H1 (cell line): ENCODE measurements at regions not wholly inside any gene's neighbourhood (a gene's known extent, or its start where the extent isn't known, plus 50 kb on each side); places are given as distances from the start of the nearest gene placed in this dataset.

Experiments
- BCL11A ChIP-seq, 2 experiments: IDR thresholded peaks; one replicate each; pipeline ENCODE4 v1.6.1; 2011; ENCODE audit warnings: low read depth in 2 of 2, low read length in 2 of 2, mild to moderate bottlenecking in 2 of 2
- CBX8 ChIP-seq: fragments of 300-800, 300-1000 bp; sonication (generic); IDR thresholded peaks from 2 replicates; pipeline ENCODE4 v1.7.1; 2016; ENCODE audit warnings: low read depth, low read length, borderline replicate concordance
- JUND ChIP-seq: IDR thresholded peaks from 2 replicates; pipeline ENCODE4 v1.6.1; 2011; ENCODE audit warnings: mild to moderate bottlenecking, improper control_type of control experiment, low read length
- KDM5A ChIP-seq: fragments of 200-600 bp; IDR thresholded peaks from 2 replicates; pipeline ENCODE4 v1.7.1; 2012; ENCODE audit warnings: mild to moderate bottlenecking, low read length, inconsistent platforms, mixed read lengths
- SUZ12 ChIP-seq: fragments of 200-600 bp; sonication (generic); IDR thresholded peaks from 2 replicates; pipeline ENCODE4 v1.6.1; 2012; ENCODE audit warnings: mild to moderate bottlenecking, inconsistent platforms, low read length, moderate library complexity, mixed read lengths
- TF ChIP-seq, protein P1 (sequence below): fragments of 300-600 bp; sonication (generic); IDR thresholded peaks from 2 replicates; pipeline ENCODE4 v1.7.1; 2012; ENCODE audit warnings: low read length, moderate library complexity, mild to moderate bottlenecking, inconsistent platforms; ENCODE audit not compliant: insufficient replicate concordance

DNA sequence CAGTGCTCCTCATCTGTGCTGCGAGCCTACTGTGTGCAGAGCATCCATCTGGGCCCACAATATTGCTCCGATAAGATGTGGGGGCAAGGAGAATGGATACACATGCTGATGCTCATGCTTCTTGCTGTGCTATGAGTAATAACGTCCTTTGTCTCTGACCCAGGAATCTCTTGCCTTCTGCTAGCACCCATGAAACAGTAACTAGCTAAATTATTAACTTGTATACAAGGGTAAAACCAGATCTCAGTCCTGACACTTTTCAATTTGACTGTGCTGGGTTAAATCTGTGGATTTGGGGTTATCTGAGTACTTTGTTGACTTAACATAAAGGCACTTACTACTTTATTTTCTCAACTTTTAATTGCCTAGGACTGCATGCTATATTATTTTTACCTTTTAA is 357.6 kb downstream of the SLC4A3 start (continued):
- TF ChIP-seq, protein P1, sequence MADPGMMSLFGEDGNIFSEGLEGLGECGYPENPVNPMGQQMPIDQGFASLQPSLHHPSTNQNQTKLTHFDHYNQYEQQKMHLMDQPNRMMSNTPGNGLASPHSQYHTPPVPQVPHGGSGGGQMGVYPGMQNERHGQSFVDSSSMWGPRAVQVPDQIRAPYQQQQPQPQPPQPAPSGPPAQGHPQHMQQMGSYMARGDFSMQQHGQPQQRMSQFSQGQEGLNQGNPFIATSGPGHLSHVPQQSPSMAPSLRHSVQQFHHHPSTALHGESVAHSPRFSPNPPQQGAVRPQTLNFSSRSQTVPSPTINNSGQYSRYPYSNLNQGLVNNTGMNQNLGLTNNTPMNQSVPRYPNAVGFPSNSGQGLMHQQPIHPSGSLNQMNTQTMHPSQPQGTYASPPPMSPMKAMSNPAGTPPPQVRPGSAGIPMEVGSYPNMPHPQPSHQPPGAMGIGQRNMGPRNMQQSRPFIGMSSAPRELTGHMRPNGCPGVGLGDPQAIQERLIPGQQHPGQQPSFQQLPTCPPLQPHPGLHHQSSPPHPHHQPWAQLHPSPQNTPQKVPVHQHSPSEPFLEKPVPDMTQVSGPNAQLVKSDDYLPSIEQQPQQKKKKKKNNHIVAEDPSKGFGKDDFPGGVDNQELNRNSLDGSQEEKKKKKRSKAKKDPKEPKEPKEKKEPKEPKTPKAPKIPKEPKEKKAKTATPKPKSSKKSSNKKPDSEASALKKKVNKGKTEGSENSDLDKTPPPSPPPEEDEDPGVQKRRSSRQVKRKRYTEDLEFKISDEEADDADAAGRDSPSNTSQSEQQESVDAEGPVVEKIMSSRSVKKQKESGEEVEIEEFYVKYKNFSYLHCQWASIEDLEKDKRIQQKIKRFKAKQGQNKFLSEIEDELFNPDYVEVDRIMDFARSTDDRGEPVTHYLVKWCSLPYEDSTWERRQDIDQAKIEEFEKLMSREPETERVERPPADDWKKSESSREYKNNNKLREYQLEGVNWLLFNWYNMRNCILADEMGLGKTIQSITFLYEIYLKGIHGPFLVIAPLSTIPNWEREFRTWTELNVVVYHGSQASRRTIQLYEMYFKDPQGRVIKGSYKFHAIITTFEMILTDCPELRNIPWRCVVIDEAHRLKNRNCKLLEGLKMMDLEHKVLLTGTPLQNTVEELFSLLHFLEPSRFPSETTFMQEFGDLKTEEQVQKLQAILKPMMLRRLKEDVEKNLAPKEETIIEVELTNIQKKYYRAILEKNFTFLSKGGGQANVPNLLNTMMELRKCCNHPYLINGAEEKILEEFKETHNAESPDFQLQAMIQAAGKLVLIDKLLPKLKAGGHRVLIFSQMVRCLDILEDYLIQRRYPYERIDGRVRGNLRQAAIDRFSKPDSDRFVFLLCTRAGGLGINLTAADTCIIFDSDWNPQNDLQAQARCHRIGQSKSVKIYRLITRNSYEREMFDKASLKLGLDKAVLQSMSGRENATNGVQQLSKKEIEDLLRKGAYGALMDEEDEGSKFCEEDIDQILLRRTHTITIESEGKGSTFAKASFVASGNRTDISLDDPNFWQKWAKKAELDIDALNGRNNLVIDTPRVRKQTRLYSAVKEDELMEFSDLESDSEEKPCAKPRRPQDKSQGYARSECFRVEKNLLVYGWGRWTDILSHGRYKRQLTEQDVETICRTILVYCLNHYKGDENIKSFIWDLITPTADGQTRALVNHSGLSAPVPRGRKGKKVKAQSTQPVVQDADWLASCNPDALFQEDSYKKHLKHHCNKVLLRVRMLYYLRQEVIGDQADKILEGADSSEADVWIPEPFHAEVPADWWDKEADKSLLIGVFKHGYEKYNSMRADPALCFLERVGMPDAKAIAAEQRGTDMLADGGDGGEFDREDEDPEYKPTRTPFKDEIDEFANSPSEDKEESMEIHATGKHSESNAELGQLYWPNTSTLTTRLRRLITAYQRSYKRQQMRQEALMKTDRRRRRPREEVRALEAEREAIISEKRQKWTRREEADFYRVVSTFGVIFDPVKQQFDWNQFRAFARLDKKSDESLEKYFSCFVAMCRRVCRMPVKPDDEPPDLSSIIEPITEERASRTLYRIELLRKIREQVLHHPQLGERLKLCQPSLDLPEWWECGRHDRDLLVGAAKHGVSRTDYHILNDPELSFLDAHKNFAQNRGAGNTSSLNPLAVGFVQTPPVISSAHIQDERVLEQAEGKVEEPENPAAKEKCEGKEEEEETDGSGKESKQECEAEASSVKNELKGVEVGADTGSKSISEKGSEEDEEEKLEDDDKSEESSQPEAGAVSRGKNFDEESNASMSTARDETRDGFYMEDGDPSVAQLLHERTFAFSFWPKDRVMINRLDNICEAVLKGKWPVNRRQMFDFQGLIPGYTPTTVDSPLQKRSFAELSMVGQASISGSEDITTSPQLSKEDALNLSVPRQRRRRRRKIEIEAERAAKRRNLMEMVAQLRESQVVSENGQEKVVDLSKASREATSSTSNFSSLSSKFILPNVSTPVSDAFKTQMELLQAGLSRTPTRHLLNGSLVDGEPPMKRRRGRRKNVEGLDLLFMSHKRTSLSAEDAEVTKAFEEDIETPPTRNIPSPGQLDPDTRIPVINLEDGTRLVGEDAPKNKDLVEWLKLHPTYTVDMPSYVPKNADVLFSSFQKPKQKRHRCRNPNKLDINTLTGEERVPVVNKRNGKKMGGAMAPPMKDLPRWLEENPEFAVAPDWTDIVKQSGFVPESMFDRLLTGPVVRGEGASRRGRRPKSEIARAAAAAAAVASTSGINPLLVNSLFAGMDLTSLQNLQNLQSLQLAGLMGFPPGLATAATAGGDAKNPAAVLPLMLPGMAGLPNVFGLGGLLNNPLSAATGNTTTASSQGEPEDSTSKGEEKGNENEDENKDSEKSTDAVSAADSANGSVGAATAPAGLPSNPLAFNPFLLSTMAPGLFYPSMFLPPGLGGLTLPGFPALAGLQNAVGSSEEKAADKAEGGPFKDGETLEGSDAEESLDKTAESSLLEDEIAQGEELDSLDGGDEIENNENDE = no peak
- no peak for TF ChIP-seq BCL11A (IDR thresholded peaks at IDR 0.05; ENCODE audit: low read depth in 2 of 2, low read length in 2 of 2)
- TF ChIP-seq KDM5A = no peak
- TF ChIP-seq CBX8 = no peak
- no peak for TF ChIP-seq JUND
- no peak for TF ChIP-seq SUZ12
